Sigmoid colon (tissue), 4 donors: ENCODE measurements at regions not wholly inside any gene's neighbourhood (a gene's known extent, or its start where the extent isn't known, plus 50 kb on each side); places are given as distances from the start of the nearest gene placed in this dataset.

Experiments
- CTCF ChIP-seq, 4 experiments: fragments of 450-650 bp in 3 of 4; fragments of 200-600 bp in 1 of 4; IDR thresholded peaks; one replicate each; pipeline ENCODE4 v1.5.1; 2016 to 2019; ENCODE audit warnings: antibody characterized with exemption in 4 of 4, mild to moderate bottlenecking in 3 of 4, moderate library complexity in 2 of 4
- EP300 ChIP-seq, 4 donors: sonication (generic); formaldehyde crosslinking; IDR thresholded peaks; one replicate each; pipeline ENCODE4 v1.6.1; 2017; ENCODE audit warnings: antibody characterized with exemption in 4 of 4
- POLR2A ChIP-seq, 2 donors: fragments of 450-650 bp; IDR thresholded peaks; one replicate each; pipeline ENCODE4 v1.6.1; 2016; ENCODE audit warnings: antibody characterized with exemption in 2 of 2, mild to moderate bottlenecking in 2 of 2, moderate library complexity in 2 of 2
- POLR2AphosphoS5 ChIP-seq, 4 donors: sonication (generic); formaldehyde crosslinking; IDR thresholded peaks; one replicate each; pipeline ENCODE4 v1.6.1; 2017; ENCODE audit warnings: antibody characterized with exemption in 4 of 4

GRCh38 chr1:38102636-38103035, 56.0 kb upstream of the POU3F1 start:
- TF ChIP-seq CTCF (IDR thresholded peaks at IDR 0.05) (no peak), POLR2AphosphoS5 (IDR thresholded peaks at IDR 0.05) (no peak), EP300 (IDR thresholded peaks at IDR 0.05) (no peak), POLR2A (IDR thresholded peaks at IDR 0.05) (no peak)
